NK-92 treated with Interleukin-12 subunit alpha and Interleukin-12 subunit beta, amount 100 ng/mL, for 24 hours (cell line): ENCODE measurements at regions not wholly inside any gene's neighbourhood (a gene's known extent, or its start where the extent isn't known, plus 50 kb on each side); places are given as distances from the start of the nearest gene placed in this dataset.
A peak's percentile ranks its signal among the peaks of the same experiment; 100 is the strongest.

Experiments used
- DNase-seq: peaks from one replicate; lab custom pipeline; 2025; lab: John Stamatoyannopoulos, UW

DNA sequence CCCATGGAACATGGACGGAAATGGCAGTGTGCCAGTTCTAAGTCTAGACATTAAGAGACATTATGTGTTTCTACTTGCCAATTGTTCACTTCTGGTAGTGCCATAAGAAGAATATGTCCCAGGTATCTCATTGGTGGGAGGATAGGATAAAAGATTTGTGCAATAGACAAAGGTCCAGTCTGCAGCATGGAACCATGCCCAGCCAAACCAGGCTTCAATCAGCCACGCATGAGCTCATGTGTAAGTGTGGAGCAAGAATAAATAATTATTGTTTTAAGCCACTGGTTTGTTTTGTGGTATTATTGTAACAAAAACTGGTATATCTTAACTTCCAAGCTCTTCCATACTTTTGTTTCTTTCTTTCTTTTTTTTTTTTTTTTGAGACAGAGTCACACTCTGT lies 153.6 kb upstream of the CTTNBP2 start:
- DNase-seq: no peak

DNA sequence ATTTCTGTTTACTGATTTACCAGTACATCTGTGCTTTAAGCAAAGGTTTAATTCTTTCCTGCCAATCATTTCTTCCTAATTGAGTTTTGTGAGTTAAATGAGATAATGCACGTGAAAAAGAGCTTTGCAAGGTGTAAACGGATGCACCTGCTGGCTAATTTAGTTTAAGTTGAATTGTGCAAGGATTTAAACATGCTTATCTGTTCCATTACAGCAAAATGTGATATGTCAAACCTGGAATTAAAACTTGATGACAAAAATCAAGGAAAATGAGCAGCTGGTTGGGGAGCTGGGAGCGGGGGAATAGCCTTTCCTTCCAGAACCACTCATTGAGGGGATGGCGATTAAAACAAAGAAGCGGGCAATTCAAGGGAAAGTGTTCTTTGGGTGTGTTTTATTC lies 155.0 kb upstream of the CTTNBP2 start:
- no peak for DNase-seq

DNA sequence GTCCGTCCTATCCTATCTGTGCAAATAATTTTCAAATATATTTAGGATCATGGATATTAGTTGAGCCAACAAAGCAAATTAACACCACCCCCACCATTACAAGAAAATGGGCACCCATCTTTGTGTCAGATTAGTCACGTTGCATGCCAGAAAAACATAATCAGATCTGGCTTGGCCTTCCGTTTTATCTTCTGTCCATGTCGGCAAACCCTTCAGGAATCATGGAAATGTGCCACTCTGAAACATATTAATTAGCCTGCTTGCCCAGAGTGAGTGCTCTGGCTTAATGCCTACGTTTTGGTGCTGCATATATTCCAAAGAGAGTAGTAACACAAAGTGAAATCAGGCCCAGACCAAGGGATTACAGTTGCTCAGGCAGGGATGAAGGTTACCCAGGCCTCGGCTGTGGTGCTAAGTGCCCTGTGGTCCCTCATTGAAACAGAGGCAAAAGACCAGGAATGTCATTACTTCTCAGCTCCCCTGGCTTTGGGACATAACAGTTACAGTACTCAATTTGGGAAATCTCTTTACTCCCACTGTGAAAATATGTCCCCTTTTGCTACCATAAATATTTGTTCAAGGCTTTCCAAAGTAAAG lies 154.0 kb upstream of the LSM8 start:
- no peak for DNase-seq

DNA sequence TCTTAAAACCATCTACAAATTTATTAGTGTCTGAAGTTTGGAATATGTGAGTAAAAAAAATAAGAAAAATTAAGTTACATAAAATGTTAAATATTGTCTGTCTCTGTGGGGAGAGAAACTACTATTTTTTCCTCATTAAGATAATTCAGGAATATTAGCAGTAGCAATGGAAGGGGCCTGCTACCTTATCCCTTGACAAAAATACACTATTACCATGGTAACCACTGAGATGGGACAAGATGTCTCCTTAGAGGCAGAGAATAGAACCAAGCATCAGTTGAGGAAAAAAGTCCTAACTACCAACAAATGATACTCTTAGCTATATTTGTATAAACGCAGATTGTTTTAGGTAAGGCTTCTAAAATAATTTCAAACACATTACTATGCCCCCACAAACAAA lies 150.7 kb upstream of the LSM8 start:
- no peak for DNase-seq

DNA sequence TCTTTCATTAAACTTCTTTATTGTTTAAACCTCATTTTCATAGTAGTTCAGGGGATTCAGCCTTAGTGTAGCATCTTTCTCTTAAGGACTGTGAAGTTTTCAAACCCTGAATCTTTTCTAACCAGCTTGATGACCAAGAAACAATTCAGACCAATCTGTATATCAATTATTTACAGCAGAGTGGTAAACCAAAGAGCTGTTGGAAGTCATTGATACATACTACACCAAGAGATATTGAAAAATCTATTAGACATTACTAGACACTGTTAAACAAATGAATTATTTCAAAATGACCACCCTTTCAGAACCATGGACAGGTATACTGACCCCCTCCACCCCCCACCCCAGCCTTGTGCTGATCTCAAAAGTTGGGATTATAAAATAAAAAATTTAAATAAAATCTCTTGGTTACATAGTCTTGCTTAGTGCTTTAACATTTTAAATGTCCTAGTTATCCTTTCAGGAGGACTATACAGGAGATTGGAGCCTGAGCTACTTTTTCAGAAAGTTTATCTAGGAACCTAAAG lies 143.9 kb upstream of the LSM8 start:
- DNase-seq: no peak

DNA sequence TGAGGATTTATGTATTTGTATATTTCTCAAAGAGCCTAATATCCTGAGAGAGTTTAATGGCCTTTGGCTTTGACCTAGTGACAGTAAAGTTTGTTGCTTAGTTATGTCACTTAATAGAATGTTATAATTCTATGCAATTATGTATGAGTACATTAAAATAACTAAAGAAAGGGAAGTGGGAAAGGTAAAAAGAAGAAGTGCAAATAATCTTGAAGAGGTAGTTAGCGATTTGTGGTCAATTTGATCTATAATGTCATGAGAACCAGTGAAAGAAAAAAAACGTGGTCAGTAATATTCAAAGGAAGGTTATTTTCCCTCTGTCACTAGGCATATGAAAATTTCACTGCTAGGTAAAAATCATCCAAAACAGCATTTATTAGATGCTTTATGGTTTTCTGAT lies 143.4 kb upstream of the LSM8 start:
- no peak for DNase-seq

DNA sequence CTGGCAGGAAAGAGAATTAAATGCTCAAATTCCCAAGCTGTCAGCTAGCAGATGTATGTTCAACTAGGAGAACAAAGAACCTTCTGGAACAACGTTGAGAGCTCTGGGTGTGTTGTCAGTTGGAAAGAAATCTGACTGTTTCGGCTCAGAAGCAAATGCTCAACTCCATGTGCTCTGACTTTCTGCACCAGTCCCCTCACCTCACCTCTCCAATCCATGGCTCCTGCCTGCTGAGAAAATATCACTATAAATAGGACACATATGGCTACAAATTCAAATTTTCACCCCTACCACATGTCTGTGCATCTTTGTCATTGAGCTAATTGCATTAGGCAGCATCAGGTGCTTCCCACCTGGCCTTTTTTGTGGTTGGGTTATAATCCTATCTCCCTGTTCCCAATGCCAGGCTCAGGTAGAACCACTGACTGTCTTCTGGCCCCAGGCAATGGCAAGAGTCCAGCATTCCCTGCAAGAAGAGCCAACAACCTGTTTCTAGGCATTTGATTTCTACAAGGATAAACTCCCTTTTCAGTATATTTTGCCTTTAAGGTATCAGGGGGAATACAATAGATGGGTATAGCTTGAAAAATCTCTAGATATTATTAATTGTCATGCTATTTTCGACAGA lies 142.6 kb upstream of the LSM8 start:
- DNase-seq: no peak

DNA sequence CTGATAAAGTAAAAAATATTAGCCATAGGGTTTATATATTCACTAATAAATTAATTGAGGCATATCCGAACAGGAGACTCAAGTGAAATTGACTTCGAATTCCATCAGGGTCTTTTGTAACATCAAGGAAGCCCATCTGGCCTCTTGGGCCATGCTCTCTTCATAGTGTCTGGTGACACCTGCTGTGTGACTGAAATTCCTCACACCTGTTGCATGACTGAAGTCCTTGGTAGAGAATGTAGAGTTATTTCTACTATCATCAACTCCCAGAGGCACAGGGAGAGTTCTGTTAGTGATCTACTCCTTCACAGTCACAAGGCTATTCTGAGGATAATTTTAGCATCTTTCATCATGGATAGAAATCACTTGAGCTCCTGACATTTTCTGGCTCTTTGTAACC lies 138.3 kb upstream of the LSM8 start:
- DNase-seq: no peak

DNA sequence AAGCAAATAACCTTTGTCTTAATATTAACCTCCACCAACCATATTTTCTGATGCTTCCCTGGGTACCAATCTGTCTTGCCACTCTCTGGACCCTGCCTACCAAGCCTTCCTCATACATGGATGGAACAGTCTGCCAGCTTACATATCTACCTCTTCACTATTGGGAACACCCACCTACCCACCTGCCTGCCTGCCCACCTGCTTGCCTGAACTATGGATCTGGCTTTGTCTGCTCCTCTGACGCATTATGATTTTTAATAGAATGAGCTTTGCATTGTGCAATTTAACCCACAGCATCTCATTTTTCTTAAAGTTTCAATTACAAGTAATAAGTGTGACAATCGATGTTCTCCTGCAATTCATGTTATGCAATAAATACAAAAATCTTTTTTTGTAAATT lies 137.9 kb upstream of the LSM8 start:
- DNase-seq: no peak

DNA sequence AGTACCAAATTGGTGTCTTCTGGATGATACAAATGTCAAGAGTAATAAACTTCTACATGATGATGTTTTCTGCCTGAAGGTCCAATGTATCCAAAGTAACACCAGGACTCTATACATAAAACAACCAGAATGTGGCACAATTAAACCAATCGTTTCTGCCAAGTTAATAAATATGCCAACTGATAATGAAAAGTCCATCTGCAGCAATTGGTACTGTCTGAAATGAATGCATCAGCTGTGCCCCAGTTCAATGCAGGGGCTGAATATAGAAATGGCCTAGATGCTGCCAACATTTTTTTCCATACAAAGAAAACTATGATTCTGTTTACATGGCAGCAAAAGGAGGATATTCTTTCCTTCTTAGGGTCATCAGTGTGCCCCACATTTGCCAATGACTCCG lies 137.2 kb upstream of the LSM8 start:
- no peak for DNase-seq

DNA sequence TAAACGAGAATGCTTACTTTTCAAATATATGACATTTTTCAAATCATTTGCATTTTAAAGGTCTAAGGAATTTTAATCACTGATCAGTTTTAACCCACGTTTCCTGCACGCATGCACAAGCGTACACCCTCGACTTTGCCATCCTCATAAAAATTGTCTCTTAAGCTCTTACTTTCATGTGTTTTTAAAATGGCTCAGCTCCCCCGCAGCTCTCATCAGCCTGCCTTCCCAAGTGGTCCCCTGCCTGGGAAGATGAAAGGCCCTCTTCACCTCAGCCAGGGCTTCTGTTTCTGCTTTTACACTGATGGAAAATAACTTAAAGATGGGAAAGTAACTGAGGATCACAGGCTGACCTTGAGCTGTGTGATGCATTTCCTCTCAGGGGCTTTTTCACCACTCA lies 131.6 kb upstream of the LSM8 start:
- no peak for DNase-seq

DNA sequence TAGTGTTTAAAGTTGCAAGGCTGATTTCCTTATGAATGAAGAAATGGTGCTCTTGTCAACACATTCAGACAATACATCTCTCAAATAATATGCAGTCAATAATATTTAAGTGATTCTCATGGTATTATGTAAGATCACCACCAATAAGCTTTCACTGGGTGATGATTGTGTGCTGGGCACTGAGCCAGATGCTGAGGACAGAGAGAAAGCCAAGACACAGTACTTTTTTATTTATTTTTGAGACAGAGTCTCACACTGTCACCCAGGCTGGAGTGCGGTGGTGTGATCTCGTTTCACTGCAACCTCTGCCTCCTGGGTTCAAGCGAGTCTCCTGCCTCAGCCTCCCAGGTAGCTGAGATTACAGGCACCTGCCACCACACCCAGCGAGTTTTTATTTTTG lies 130.6 kb upstream of the LSM8 start:
- DNase-seq: no peak

DNA sequence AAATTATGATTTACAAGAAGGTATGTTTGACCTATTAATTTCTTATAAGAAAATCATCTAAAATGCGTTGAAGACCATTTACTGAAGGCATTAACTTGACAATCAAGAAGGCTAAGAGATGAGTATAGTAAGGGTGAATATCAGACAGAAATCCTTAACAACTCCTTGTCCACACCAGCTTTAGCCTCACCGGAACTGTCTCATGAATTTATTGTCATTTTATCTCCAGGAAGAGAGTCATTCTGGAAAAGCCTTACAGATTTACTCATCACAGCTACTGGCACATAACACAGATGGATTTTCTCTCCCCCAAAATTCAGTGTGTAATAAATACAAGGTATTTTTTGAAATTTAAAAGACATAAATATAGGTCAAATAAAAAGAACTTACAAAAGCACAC lies 129.4 kb upstream of the LSM8 start:
- no peak for DNase-seq

DNA sequence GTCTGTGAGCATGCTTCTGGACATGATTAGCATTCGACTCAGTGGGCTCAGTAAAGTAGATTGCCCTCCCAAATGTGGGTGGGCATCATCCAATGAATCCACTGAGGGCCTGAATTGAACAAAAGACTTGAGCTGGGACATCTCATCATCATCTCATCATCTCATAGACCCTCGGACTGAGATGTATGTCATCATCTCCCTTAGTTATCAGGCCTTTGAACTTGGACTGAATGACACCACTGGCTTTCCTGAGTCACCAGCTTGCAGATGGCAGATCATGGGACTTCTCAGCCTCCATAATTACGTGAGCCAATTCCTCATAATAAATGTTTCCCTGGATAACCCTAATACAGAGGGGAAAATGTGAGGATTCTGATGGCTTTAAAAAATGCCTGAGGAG lies 128.3 kb upstream of the LSM8 start:
- DNase-seq: no peak

DNA sequence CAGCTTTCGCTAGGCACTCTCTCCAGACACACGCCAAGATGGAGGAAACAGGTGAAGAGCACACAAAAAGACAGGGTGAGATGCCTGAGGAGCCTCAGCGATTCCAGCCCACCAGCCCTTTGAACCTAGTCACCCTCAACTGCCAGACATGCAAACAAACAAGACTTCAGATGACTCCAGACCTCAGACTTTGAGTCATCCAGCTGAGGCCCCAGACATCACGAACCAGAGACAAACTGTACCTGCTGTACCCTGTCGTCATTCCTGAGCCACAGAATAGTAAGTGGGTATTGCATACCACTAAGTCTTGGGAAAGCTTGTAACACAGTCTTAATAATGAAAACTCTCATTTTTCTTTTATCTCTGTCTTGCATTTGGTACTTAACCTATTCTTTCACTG lies 126.6 kb upstream of the LSM8 start:
- DNase-seq: no peak

DNA sequence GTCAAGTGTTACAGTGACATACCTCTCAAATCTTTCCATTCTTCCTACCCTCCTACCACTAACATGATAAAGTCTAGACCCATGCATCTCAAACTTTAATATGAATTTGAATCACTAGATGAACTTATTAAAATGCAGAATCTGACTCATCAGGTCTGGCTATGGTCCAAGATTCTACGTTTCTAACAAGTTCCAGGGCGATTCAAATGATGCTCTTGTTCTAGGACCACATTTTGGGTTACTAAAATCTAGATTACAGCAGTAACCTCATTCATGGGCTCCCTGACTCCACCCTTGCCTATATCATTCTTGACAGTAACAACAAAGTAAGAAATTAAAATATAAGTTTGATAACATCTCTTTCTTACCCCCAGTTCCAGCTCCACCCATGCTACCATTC lies 124.8 kb upstream of the LSM8 start:
- no peak for DNase-seq

DNA sequence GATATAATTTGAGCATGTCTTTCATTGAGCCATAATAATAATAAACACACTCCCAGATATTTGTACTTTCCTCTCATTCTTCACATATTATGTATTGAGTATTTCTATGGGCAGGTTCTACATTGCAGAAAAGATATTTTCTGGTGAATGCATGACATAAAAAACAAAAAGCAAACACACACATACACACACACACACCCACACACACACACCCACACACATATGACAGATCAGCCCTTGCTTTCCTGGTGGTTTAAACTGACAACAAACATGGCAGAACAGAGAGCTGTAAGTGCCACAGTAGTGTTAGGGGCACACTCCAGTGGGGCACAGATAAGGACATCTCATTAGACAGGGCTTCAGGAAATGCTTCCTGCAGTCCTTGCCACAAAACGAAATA lies 123.3 kb upstream of the LSM8 start:
- DNase-seq: no peak

DNA sequence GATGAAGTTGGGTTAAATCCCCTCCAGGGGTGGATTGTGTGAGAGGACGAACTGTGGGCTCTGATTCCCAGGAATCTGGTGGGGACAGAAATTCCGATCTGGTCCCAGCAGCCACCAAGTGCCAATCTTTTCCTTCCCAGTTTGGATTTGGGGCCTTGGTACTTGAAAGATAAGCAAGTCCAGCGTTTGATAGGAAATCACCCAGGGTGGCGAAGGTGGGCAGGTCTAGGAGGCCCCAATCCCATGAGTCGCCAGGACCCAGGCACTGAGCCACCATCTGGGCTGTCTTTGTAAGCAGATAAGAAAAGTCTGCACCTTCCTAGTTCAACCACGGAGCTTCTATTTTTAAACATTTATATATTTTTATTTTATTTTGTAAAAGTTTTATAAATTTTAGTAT lies 122.6 kb upstream of the LSM8 start:
- no peak for DNase-seq

DNA sequence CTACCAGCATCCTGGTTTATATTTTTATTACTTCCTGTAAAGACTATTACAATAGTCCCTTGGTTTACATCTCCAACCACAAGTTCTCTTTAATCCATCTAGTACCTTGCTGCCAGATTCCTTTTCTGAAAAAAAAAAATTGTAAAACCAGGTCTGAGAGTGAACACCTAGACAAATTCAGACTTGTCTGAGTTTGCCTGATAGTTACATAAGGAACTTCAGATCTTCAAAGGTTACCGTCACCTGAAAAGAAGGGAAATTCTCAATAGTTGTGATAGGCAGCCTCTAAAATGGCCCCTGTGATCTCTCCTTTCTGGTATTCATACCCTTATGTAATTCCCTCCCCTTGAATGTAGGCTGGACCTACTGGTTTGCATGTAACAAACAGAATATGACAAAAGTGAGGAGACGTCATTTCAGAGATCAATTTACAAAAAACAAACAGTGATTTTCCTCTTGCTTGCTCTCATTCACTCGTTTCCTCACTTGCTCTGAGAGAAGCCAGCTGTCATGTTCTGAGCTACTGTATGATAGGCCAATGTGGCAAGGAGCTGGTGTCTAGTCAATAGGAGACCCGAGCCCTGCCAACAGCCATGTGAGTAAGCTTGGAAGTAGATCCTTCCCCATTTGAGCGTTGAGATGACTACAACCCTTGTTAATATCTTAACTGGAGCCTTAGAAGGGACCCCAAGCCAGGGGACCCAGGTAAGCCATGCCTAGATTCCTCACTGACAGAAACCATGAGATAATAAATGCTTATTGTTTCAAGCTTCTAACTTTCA lies 110.9 kb upstream of the LSM8 start:
- DNase-seq: no peak

DNA sequence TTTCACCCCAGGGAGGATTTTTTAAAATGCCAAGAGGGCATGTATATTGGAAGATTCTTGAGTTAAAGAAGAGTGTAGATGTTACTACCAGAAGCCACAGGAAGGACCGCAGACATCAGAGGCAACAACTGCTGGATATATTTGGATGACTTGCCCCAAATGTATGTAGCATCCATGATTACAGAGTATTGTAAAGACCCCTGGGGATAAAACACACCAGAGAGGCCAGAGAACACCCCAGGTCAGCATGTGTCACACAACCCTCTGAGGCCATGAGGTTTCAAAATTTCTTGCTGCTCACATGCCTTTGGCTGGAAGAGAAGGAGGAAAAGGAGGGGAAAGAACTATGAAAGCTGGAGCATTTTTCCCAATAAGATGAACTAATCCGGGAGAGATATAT lies 108.0 kb upstream of the LSM8 start:
- DNase-seq: no peak

DNA sequence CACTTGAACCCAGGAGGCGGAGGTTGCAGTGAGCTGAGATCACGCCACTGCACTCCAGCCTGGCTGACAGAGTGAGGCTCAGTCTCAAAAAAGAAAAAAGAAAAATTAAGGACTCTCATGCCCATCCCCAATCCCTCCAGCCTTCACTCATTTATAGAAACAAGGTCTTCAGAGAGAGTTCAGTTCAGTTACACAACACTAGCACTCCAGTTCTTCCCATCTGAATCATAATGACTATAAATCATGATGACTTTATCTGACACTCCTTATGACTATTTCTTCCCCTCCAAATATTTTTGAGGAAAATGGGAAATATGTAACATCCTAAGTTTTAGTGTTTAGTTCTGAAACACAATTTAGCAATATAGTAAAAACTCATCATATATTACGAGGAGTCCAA lies 107.4 kb upstream of the LSM8 start:
- DNase-seq: no peak

DNA sequence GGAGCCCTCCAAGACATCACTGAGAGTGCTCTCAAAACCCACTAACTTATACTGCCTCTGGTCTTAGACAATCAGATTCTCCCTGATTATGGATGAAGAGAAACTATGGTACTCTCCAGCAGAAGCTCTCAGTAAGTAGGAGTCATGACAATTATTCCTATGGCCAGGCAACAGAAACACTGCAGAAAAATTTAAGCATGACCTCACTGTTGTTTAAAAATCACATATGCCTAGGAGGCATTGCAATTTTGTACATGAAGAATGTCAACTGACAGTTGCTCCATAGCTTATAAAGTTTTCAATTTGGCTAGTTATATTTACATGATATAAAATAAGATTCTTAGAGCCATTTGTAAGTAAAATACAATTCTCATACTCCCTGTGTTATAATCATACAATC lies 105.9 kb upstream of the LSM8 start:
- DNase-seq: no peak

DNA sequence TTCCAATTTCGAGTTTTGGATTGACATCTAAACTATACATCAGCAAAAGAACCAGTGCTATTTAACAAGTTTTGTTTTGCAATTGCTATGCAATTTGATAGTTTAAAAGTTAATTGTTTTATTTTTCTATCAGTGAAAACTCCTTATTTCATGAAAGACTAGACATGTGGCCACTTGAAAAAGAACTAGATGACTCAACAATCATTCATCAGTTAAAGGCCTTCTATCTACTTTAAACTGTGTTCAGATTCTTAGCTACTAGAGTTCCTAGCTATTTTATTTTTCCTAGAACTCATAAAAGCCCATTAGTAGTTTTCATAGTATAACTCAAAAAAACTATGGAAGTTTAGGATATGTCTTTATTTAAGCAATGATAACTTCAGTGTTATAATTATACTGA lies 104.6 kb upstream of the LSM8 start:
- no peak for DNase-seq

DNA sequence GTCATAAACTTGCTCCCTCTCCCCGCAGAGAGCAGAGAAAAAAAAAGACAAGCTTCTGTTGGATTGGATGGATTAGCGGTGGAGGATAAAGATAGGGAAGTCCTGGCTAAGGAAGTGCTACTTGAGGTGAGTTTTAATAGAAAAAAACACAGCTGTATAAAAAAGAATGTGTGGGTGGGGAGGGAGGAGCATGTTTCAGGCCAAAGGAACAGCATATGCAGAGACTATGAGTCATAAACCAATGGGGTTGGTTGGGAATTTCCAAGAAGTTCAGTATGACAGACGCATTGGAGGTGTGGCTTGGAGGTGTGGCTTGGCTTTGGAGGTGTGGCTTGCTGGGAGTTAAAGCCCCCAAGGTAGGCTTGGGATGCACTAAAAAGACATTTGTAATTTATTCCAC lies 103.0 kb upstream of the LSM8 start:
- peak; percentile 25 for DNase-seq
